GM21390 (cell line): ENCODE measurements at regions not wholly inside any gene's neighbourhood (a gene's known extent, or its start where the extent isn't known, plus 50 kb on each side); places are given as distances from the start of the nearest gene placed in this dataset.
"Not testable (repeated sequence)": the region's sequence is repeated elsewhere in the genome, so short reads cannot be mapped to it uniquely, and the experiment has no call there.

Experiments used
- ATAC-seq: cut with Tn5 transposase; IDR thresholded peaks from one replicate; pipeline ENCODE4 v1.9.1; 2021; ENCODE audit not compliant: unreplicated experiment

DNA sequence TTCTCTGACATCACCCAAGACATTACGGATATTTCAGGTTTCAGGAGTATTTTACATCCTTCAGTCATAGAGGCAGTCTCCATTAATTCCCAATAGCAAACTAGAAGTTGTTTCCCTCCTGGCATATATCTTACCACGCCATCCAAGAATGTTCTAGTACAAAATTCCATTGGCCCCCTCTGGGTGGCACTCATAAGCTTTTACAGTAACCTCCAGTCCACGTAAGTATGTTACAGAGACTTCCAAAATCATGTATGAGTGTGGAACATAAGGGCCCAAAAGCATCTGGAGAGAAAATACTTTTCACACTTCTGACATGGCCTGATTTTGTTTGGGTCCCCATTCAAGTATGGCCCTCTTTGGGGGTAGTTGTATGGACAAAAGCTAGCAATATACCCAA lies 58.1 kb upstream of the DHRS4 start:
- ATAC-seq = no peak

- ATAC-seq = no peak
Observed at GRCh38 chr14:23896609-23897153, 56.9 kb upstream of the DHRS4 start.

DNA sequence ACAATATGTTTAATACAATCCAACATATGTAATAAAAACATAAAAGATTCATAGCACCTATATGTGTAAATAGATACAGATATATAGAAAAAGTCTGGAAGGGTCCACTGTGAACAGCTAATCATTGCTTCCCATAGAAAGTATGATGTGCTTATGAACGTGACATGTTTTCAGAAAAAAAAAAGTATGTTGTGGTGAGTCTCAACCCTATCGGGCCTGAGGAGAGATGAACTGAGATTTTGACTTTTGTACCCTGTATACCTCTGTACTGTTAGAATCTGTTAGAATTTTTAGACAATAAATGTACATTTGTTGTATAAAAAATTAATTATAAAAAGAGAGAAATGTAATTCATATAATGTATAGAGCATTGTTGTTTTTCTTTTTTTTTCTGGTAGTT lies 56.3 kb upstream of the DHRS4 start:
- ATAC-seq = not testable (repeated sequence)

GRCh38 chr14:23898359-23898758 lies 55.2 kb upstream of the DHRS4 start:
- ATAC-seq = not testable (repeated sequence)

- no peak for ATAC-seq
Observed at GRCh38 chr14:23899788-23900187, 53.8 kb upstream of the DHRS4 start.

DNA sequence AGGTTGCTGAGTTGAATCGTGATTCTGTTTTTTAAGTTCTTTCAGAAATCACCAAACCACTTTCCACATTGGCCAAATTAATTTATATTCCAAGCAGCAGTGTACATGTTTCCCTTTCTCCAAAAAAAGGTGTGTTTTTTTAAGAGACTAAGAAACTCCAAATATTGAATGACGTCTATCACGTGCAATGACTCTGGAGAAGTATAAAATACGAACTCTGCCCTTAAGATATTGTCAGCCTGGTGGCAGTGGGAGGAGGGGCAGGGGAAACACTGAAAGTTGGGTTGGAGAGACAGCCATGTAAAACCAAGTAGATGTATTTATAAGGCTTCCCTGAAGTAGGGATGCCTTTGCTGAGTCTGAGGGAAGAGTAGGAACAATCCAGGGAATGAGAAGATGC lies 50.1 kb upstream of the DHRS4 start:
- no peak for ATAC-seq
